Activated CD8-positive, alpha-beta T cell treated with anti-CD3 and anti-CD28 coated beads for 36 hours (primary cell): ENCODE measurements at regions not wholly inside any gene's neighbourhood (a gene's known extent, or its start where the extent isn't known, plus 50 kb on each side); places are given as distances from the start of the nearest gene placed in this dataset.

ENCODE experiments used
- ATAC-seq: fragments of 200-7000 bp; cut with Tn5 transposase; one replicate; pipeline ENCODE4 v1.10.0; 2021; ENCODE audit warnings: mild to moderate bottlenecking, moderate library complexity
- CTCF ChIA-PET: fragments of 350-600 bp; sonication (Branson Sonifier 250); formaldehyde crosslinking; loops from one replicate; lab custom pipeline; 2021; ENCODE audit warnings: antibody characterized with exemption; lab: Charles Lee
- POLR2A ChIA-PET: fragments of 350-600 bp; sonication (Branson Sonifier 250); formaldehyde crosslinking; loops from one replicate; lab custom pipeline; 2021; ENCODE audit warnings: antibody characterized with exemption; lab: Charles Lee
- DNase-seq: peaks from one replicate; pipeline ENCODE4 v3.0.0-alpha.2; 2020
- H3K27ac Mint-ChIP-seq: one replicate; pipeline ENCODE4 v1.8.0; 2021; ENCODE audit warnings: mild to moderate bottlenecking, mixed read lengths
- H3K27me3 Mint-ChIP-seq: one replicate; pipeline ENCODE4 v1.8.0; 2021; ENCODE audit warnings: mixed read lengths
- H3K36me3 Mint-ChIP-seq: one replicate; pipeline ENCODE4 v1.8.0; 2021; ENCODE audit warnings: low read depth, mixed read lengths
- H3K4me1 Mint-ChIP-seq: one replicate; pipeline ENCODE4 v1.8.0; 2021; ENCODE audit warnings: low read depth, mixed read lengths
- H3K4me3 Mint-ChIP-seq: one replicate; pipeline ENCODE4 v1.8.0; 2021; ENCODE audit warnings: mild to moderate bottlenecking, moderate library complexity, mixed read lengths
- H3K9me3 Mint-ChIP-seq: one replicate; pipeline ENCODE4 v1.8.0; 2021; ENCODE audit warnings: mixed read lengths
- CTCF ChIP-seq: fragments of 200-600 bp; IDR thresholded peaks from one replicate; pipeline ENCODE4 v1.8.0; 2022; ENCODE audit warnings: antibody characterized with exemption, mild to moderate bottlenecking
- intact Hi-C: fragments of 100-400 bp; cut with micrococcal nuclease; formaldehyde crosslinking; loops from one replicate; pipeline ENCODE4 v1.10.0; 2022

GRCh38 chr6:21827425-21828202 is 234.1 kb downstream of the SOX4 start:
- Mint-ChIP-seq H3K4me1 (peaks cover 17% of the 10 kb centered on the region), H3K36me3 (no peaks in the 10 kb centered on the region), H3K4me3 (no peak overlapping the region), H3K27me3 (peaks cover 4% of the 10 kb centered on the region), H3K9me3 (no peaks in the 10 kb centered on the region), H3K27ac (peak overlapping the region; percentile 53)
- DNase-seq (no peak), ATAC-seq (peak; percentile 53)
- no peak for TF ChIP-seq CTCF
- intact Hi-C loops: no loop called here
- ChIA-PET POLR2A (no interaction called here), CTCF (no interaction called here)

- CTCF ChIA-PET: no interaction called here
- Mint-ChIP-seq H3K9me3 (no peaks in the 10 kb centered on the region), H3K27me3 (peaks cover 5% of the 10 kb centered on the region), H3K27ac (no peak overlapping the region), H3K4me3 (no peak overlapping the region), H3K4me1 (peaks cover 17% of the 10 kb centered on the region), H3K36me3 (no peaks in the 10 kb centered on the region)
- DNase-seq: no peak
- POLR2A ChIA-PET: no interaction called here
- no peak for ATAC-seq
- TF ChIP-seq CTCF: no peak
- intact Hi-C loops: no loop called here
Observed at GRCh38 chr6:21828704-21829103, 235.2 kb downstream of the SOX4 start.

DNA sequence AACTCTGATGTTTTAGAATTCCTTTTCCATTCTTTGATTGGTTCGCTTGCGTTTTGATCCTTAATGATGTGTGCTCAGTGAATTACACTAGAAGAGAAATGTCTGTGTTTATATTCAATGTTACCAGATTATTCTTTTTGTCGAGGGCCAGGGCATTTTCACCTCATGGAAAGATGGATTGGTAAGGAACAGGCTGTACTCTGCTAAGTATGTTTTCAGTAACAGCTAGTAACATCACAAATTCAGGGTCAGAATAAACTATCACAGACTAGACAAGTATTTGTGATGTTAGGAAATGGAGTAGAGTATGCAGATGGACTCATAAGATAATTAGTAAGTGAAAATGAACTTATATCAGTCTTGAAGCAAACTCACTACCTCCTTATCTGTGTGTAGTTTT is 235.6 kb downstream of the SOX4 start:
- ChIA-PET CTCF (no interaction called here), POLR2A (no interaction called here)
- ATAC-seq (no peak), DNase-seq (no peak)
- peaks cover 17% of the 10 kb centered on the region for H3K4me1 Mint-ChIP-seq
- intact Hi-C loops: no loop called here
- H3K36me3 Mint-ChIP-seq: no peaks in the 10 kb centered on the region
- no peak for TF ChIP-seq CTCF
- no peak overlapping the region for H3K27ac Mint-ChIP-seq
- no peak overlapping the region for H3K4me3 Mint-ChIP-seq
- H3K27me3 Mint-ChIP-seq: peaks cover 5% of the 10 kb centered on the region
- no peaks in the 10 kb centered on the region for H3K9me3 Mint-ChIP-seq

DNA sequence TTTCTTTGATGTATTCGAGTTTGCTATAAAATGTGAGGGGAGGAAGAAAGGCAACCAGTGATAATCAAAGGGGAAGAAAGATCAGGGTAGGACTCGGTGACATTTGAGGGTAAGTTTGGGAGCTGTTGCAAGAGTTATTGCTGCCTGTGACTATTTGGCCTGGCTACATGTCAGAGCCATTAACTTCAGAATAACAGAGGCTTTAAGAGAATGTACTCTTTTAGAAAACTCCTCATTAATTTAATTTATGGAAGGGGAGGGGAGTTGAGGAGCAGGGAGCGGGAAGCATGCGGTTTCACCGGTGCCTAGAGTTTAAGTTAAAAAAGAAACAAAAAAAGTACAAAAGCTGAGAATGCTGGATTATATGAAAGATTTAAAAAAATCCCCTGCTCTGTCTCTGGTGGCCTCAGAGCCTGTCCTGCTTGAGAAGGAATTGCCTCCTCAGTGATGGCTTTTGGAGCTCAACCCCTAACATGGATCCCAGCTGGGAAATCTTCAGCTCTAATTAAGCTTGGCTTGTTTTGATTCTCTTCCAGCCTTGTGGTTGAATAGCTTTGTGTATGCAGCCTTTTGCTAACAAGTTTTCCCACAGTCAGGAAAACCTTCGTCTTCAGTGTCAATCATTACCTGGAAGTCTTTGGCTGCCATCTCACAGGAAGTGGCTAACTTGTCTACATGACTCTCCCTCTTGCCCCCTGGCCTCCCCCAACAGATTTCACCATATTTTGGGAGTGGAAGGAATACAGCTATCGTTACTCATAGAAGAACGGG is 238.2 kb downstream of the SOX4 start:
- H3K4me1 Mint-ChIP-seq: peaks cover 27% of the 10 kb centered on the region
- DNase-seq (no peak), ATAC-seq (no peak)
- CTCF ChIA-PET: no interaction called here
- H3K27ac Mint-ChIP-seq: no peak overlapping the region
- H3K36me3 Mint-ChIP-seq: no peaks in the 10 kb centered on the region
- H3K4me3 Mint-ChIP-seq: no peak overlapping the region
- H3K9me3 Mint-ChIP-seq: no peaks in the 10 kb centered on the region
- intact Hi-C loops: no loop called here
- TF ChIP-seq CTCF: no peak
- POLR2A ChIA-PET: no interaction called here
- peaks cover 5% of the 10 kb centered on the region for H3K27me3 Mint-ChIP-seq

- H3K27ac Mint-ChIP-seq: no peak overlapping the region
- intact Hi-C loops: no loop called here
- H3K4me1 Mint-ChIP-seq: peaks cover 22% of the 10 kb centered on the region
- ChIA-PET CTCF (no interaction called here), POLR2A (no interaction called here)
- H3K36me3 Mint-ChIP-seq: no peaks in the 10 kb centered on the region
- no peaks in the 10 kb centered on the region for H3K9me3 Mint-ChIP-seq
- H3K27me3 Mint-ChIP-seq: peaks cover 1% of the 10 kb centered on the region
- ATAC-seq (no peak), DNase-seq (no peak)
- no peak for TF ChIP-seq CTCF
- no peak overlapping the region for H3K4me3 Mint-ChIP-seq
Observed at GRCh38 chr6:21836277-21836676, 242.7 kb downstream of the SOX4 start.
